SHP77 (cell line): ENCODE measurements at regions not wholly inside any gene's neighbourhood (a gene's known extent, or its start where the extent isn't known, plus 50 kb on each side); places are given as distances from the start of the nearest gene placed in this dataset.
A peak's percentile ranks its signal among the peaks of the same experiment; 100 is the strongest.

Experiments used
- DNase-seq, 2 experiments: peaks; one replicate each; lab custom pipeline; 2025; lab: John Stamatoyannopoulos, UW

GRCh38 chr1:80994934-80995333, 805.8 kb upstream of the ADGRL2 start:
- no peak for DNase-seq

- no peak for DNase-seq
Measured at GRCh38 chr1:80994038-80994437, 806.7 kb upstream of the ADGRL2 start.

- no peak for DNase-seq
Measured at GRCh38 chr1:80993154-80993980, 807.4 kb upstream of the ADGRL2 start.

- no peak for DNase-seq
Measured at GRCh38 chr1:80989455-80989854, 811.3 kb upstream of the ADGRL2 start.

- no peak for DNase-seq
Measured at GRCh38 chr1:80988926-80989325, 811.8 kb upstream of the ADGRL2 start.

- no peak for DNase-seq
Measured at GRCh38 chr1:80987824-80988223, 812.9 kb upstream of the ADGRL2 start.

GRCh38 chr1:80987106-80987505, 813.6 kb upstream of the ADGRL2 start:
- no peak for DNase-seq

- DNase-seq = no peak
Measured at GRCh38 chr1:80982831-80983230, 817.9 kb upstream of the ADGRL2 start.

- DNase-seq = no peak
Measured at GRCh38 chr1:80973101-80973500, 827.6 kb upstream of the ADGRL2 start.

GRCh38 chr1:80966266-80966665, 834.5 kb upstream of the ADGRL2 start:
- no peak for DNase-seq

- no peak for DNase-seq
Measured at GRCh38 chr1:80962564-80962963, 838.2 kb upstream of the ADGRL2 start.

GRCh38 chr1:80961464-80962190, 839.1 kb upstream of the ADGRL2 start:
- peak; percentile 82 to 89 for DNase-seq

GRCh38 chr1:80933346-80933745, 867.4 kb upstream of the ADGRL2 start:
- DNase-seq = peak; percentile 20 to 23

GRCh38 chr1:80931178-80931577, 869.6 kb upstream of the ADGRL2 start:
- DNase-seq = no peak

- DNase-seq = no peak
Measured at GRCh38 chr1:80929868-80930508, 870.7 kb upstream of the ADGRL2 start.

- DNase-seq = no peak
Measured at GRCh38 chr1:80926531-80926930, 874.2 kb upstream of the ADGRL2 start.

- DNase-seq = no peak
Measured at GRCh38 chr1:80925130-80925805, 875.5 kb upstream of the ADGRL2 start.

GRCh38 chr1:80924290-80924689, 876.4 kb upstream of the ADGRL2 start:
- DNase-seq = no peak

- no peak for DNase-seq
Measured at GRCh38 chr1:80922906-80923305, 877.8 kb upstream of the ADGRL2 start.

- DNase-seq = no peak
Measured at GRCh38 chr1:80919426-80919825, 881.3 kb upstream of the ADGRL2 start.

- DNase-seq = no peak
Measured at GRCh38 chr1:80918380-80918779, 882.4 kb upstream of the ADGRL2 start.

- no peak for DNase-seq
Measured at GRCh38 chr1:80917826-80918225, 882.9 kb upstream of the ADGRL2 start.
